ENCODE measurements at regions not wholly inside any gene's neighbourhood (a gene's known extent, or its start where the extent isn't known, plus 50 kb on each side); places are given as distances from the start of the nearest gene placed in this dataset.

- DNase-seq (ENCODE audit: low spot score) (no peak), ATAC-seq (no peak; the same call in 1 of the 3 replicates)
- H2AFZ ChIP-seq, result peak overlapping the region; percentile 43; the same call in 1 of the 2 replicates
- H3K27ac ChIP-seq (ENCODE audit: low read depth), result no peak overlapping the region
- H3K4me2 ChIP-seq, result no peak overlapping the region
- Mint-ChIP-seq H3K4me3 (no peak overlapping the region), H3K9me3 (no peaks in the 10 kb centered on the region), H3K27me3 (ENCODE audit: insufficient read depth, low read depth, poor library complexity) (peaks cover 7% of the 10 kb centered on the region), H3K4me1 (peaks cover 13% of the 10 kb centered on the region), H3K36me3 (ENCODE audit: low read depth) (no peaks in the 10 kb centered on the region), H3K27ac (no peak overlapping the region)
- TF ChIP-seq CREB1 (CRISPR knock-in tag; IDR thresholded peaks at IDR 0.05; ENCODE audit: low read depth), result no peak
- no peak for TF ChIP-seq ZNF114 (CRISPR knock-in tag; IDR thresholded peaks at IDR 0.05)
- TF ChIP-seq ETS1 (IDR thresholded peaks at IDR 0.05), result no peak
- TF ChIP-seq JUNB (IDR thresholded peaks at IDR 0.05; ENCODE audit: unreplicated experiment), result no peak
- no peak for TF ChIP-seq REST (IDR thresholded peaks at IDR 0.05; ENCODE audit: unreplicated experiment)
- no peak for TF ChIP-seq POLR2AphosphoS5 (IDR thresholded peaks at IDR 0.05; ENCODE audit: low read depth)
- no peak for TF ChIP-seq NANOG (IDR thresholded peaks at IDR 0.05; ENCODE audit: borderline replicate concordance)
- H3F3A ChIP-seq (replicated peaks; ENCODE audit: low read depth), result no peaks in the 10 kb centered on the region
- H3K4me1 ChIP-seq (ENCODE audit: insufficient read depth), result peaks cover 6% of the 10 kb centered on the region; the same call in 1 of the 2 replicates
- no peak overlapping the region for H3K4me3 ChIP-seq
- H3K9me2 ChIP-seq (ENCODE audit: insufficient read depth), result no peaks in the 10 kb centered on the region
- H3K27me3 ChIP-seq (ENCODE audit: insufficient read depth), result no peaks in the 10 kb centered on the region
- no peaks in the 10 kb centered on the region for H3K79me2 ChIP-seq (replicated peaks; ENCODE audit: insufficient read depth)
- no peaks in the 10 kb centered on the region for H3K36me3 ChIP-seq (ENCODE audit: insufficient read depth)
- no peaks in the 10 kb centered on the region for H4K20me1 ChIP-seq (replicated peaks; ENCODE audit: insufficient read depth)
These were observed 101.3 kb upstream of the LARP1 start for GRCh38 chr5:154653764-154654485.

- H3K27ac Mint-ChIP-seq, result no peak overlapping the region
- H3K9me3 Mint-ChIP-seq, result no peaks in the 10 kb centered on the region
- Histone ChIP-seq H3K4me2 (no peak overlapping the region), H2AFZ (peak overlapping the region; percentile 43; the same call in 1 of the 2 replicates), H3K36me3 (ENCODE audit: insufficient read depth) (no peaks in the 10 kb centered on the region), H3K27ac (ENCODE audit: low read depth) (no peak overlapping the region), H3K4me3 (no peak overlapping the region), H4K20me1 (replicated peaks; ENCODE audit: insufficient read depth) (no peaks in the 10 kb centered on the region), H3K79me2 (replicated peaks; ENCODE audit: insufficient read depth) (no peaks in the 10 kb centered on the region), H3K9me2 (ENCODE audit: insufficient read depth) (no peaks in the 10 kb centered on the region), H3K27me3 (ENCODE audit: insufficient read depth) (peaks cover 2% of the 10 kb centered on the region; the same call in 1 of the 2 replicates), H3K4me1 (ENCODE audit: insufficient read depth) (peaks cover 6% of the 10 kb centered on the region; the same call in 1 of the 2 replicates), H3F3A (replicated peaks; ENCODE audit: low read depth) (no peaks in the 10 kb centered on the region)
- ATAC-seq, result no peak; the same call in 2 of the 3 replicates
- H3K4me3 Mint-ChIP-seq, result no peak overlapping the region
- DNase-seq (ENCODE audit: low spot score), result no peak
- peaks cover 15% of the 10 kb centered on the region for H3K4me1 Mint-ChIP-seq
- peaks cover 8% of the 10 kb centered on the region for H3K27me3 Mint-ChIP-seq (ENCODE audit: insufficient read depth, low read depth, poor library complexity)
- no peaks in the 10 kb centered on the region for H3K36me3 Mint-ChIP-seq (ENCODE audit: low read depth)
- no peak for TF ChIP-seq POLR2AphosphoS5 (IDR thresholded peaks at IDR 0.05; ENCODE audit: low read depth)
- TF ChIP-seq, protein P1, sequence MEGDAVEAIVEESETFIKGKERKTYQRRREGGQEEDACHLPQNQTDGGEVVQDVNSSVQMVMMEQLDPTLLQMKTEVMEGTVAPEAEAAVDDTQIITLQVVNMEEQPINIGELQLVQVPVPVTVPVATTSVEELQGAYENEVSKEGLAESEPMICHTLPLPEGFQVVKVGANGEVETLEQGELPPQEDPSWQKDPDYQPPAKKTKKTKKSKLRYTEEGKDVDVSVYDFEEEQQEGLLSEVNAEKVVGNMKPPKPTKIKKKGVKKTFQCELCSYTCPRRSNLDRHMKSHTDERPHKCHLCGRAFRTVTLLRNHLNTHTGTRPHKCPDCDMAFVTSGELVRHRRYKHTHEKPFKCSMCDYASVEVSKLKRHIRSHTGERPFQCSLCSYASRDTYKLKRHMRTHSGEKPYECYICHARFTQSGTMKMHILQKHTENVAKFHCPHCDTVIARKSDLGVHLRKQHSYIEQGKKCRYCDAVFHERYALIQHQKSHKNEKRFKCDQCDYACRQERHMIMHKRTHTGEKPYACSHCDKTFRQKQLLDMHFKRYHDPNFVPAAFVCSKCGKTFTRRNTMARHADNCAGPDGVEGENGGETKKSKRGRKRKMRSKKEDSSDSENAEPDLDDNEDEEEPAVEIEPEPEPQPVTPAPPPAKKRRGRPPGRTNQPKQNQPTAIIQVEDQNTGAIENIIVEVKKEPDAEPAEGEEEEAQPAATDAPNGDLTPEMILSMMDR (conservative IDR thresholded peaks at IDR 0.05; ENCODE audit: low read depth in 2 of 2), result no peak
- TF ChIP-seq NANOG (IDR thresholded peaks at IDR 0.05; ENCODE audit: borderline replicate concordance), result no peak
These were observed 101.8 kb upstream of the LARP1 start for GRCh38 chr5:154653418-154653763.
